Loucy (cell line): ENCODE measurements at regions not wholly inside any gene's neighbourhood (a gene's known extent, or its start where the extent isn't known, plus 50 kb on each side); places are given as distances from the start of the nearest gene placed in this dataset.

Source experiments
- H2AFZ ChIP-seq: fragments of 200-600 bp; sonication (generic); 2 replicates; pipeline ENCODE4 v1.6.0; 2016; ENCODE audit warnings: antibody characterized with exemption, mild to moderate bottlenecking, low read length, moderate library complexity
- H3F3A ChIP-seq: fragments of 200-600 bp; 2 replicates; pipeline ENCODE4 v1.6.0; 2016; ENCODE audit warnings: antibody characterized with exemption, low read depth, mild to moderate bottlenecking
- H3K27me3 ChIP-seq: fragments of 200-600 bp; sonication (generic); 2 replicates; pipeline ENCODE4 v1.6.1; 2014; ENCODE audit warnings: low read length, mild to moderate bottlenecking; ENCODE audit not compliant: insufficient read depth, poor library complexity, severe bottlenecking
- H3K36me3 ChIP-seq: fragments of 200-600 bp; sonication (generic); 2 replicates; pipeline ENCODE4 v1.6.1; 2016; ENCODE audit warnings: low read length; ENCODE audit not compliant: insufficient read depth
- H3K4me1 ChIP-seq: fragments of 200-600 bp; sonication (generic); 2 replicates; pipeline ENCODE4 v1.5.1; 2014; ENCODE audit warnings: low read length, mild to moderate bottlenecking; ENCODE audit not compliant: insufficient read depth, poor library complexity, severe bottlenecking
- H3K4me2 ChIP-seq: fragments of 200-600 bp; sonication (generic); 2 replicates; pipeline ENCODE4 v1.6.0; 2014; ENCODE audit warnings: antibody characterized with exemption, low read length, low read depth, mild to moderate bottlenecking; ENCODE audit not compliant: poor library complexity, severe bottlenecking
- H3K4me3 ChIP-seq: fragments of 200-600 bp; sonication (generic); 2 replicates; pipeline ENCODE4 v1.5.1; 2014; ENCODE audit warnings: low read length, mild to moderate bottlenecking, mixed read lengths; ENCODE audit not compliant: poor library complexity, severe bottlenecking
- H3K79me2 ChIP-seq: fragments of 200-600 bp; sonication (generic); 2 replicates; pipeline ENCODE4 v1.6.1; 2014; ENCODE audit warnings: low read length; ENCODE audit not compliant: insufficient read depth
- H3K9ac ChIP-seq: fragments of 200-600 bp; sonication (generic); 2 replicates; pipeline ENCODE4 v1.6.0; 2014; ENCODE audit warnings: mild to moderate bottlenecking, low read depth, low read length, moderate library complexity; ENCODE audit not compliant: poor library complexity, severe bottlenecking
- H3K9me2 ChIP-seq: fragments of 200-600 bp; sonication (generic); replicated peaks from 2 replicates; pipeline ENCODE4 v1.6.1; 2016; ENCODE audit warnings: low read depth, low read length, mixed read lengths
- H3K9me3 ChIP-seq: fragments of 200-600 bp; sonication (generic); 2 replicates; pipeline ENCODE4 v1.6.1; 2014; ENCODE audit warnings: mild to moderate bottlenecking, antibody characterized with exemption, low read length, low read depth; ENCODE audit not compliant: insufficient read depth
- H4K20me1 ChIP-seq: fragments of 200-600 bp; sonication (generic); 2 replicates; pipeline ENCODE4 v1.6.0; 2014; ENCODE audit warnings: antibody characterized with exemption, low read length, mild to moderate bottlenecking; ENCODE audit not compliant: insufficient read depth, poor library complexity, severe bottlenecking
- EZH2phosphoT487 ChIP-seq: fragments of 200-600 bp; IDR thresholded peaks from 2 replicates; pipeline ENCODE4 v1.6.1; 2018; ENCODE audit warnings: antibody characterized with exemption, mild to moderate bottlenecking, moderate library complexity, borderline replicate concordance
- TF ChIP-seq, protein P1 (sequence below): fragments of 200-600 bp; sonication (generic); conservative IDR thresholded peaks from 2 replicates; pipeline ENCODE4 v1.5.1; 2014; ENCODE audit warnings: mild to moderate bottlenecking, antibody characterized with exemption, low read length

DNA sequence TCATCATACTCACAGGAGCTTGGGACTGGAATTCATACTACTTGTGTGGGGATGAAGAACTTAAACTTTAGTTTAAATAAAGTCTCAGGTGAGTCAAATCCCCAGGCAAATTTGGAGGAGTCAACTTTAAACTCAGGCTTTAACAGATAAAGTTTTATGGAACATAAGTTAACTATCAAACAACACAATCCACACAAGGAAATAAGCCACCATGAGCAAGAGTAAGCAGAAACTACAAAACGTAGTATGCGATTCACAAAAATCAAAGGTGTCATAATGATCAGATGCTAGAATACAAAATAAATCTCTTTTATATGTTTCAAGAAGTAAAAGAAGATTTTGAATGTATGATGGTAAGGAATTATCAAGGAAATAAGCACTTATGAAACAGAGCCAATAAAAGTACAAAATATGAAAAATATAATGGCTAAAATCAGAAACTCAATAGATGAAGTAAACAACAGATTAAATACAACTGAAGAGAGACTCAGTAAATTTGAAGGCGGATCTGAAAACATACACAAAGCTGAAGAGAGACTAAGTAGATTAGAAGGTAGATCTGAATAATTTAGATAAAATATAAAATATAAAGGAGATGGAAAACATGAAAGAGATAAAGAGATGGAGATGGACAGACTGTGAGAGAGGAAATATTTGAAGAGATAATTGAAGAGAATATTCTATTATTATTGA lies 97.5 kb upstream of the TWIST2 start:
- Histone ChIP-seq H3K36me3 (no peaks in the 10 kb centered on the region), H3K27me3 (no peaks in the 10 kb centered on the region), H3K9me3 (no peaks in the 10 kb centered on the region; the same call in 1 of the 2 replicates), H3K9me2 (no peaks in the 10 kb centered on the region), H3K9ac (no peak overlapping the region), H3K4me3 (no peak overlapping the region), H3K4me2 (no peak overlapping the region), H4K20me1 (no peaks in the 10 kb centered on the region), H2AFZ (no peak overlapping the region), H3K4me1 (no peaks in the 10 kb centered on the region), H3F3A (no peaks in the 10 kb centered on the region), H3K79me2 (no peaks in the 10 kb centered on the region)
- TF ChIP-seq, protein P1, sequence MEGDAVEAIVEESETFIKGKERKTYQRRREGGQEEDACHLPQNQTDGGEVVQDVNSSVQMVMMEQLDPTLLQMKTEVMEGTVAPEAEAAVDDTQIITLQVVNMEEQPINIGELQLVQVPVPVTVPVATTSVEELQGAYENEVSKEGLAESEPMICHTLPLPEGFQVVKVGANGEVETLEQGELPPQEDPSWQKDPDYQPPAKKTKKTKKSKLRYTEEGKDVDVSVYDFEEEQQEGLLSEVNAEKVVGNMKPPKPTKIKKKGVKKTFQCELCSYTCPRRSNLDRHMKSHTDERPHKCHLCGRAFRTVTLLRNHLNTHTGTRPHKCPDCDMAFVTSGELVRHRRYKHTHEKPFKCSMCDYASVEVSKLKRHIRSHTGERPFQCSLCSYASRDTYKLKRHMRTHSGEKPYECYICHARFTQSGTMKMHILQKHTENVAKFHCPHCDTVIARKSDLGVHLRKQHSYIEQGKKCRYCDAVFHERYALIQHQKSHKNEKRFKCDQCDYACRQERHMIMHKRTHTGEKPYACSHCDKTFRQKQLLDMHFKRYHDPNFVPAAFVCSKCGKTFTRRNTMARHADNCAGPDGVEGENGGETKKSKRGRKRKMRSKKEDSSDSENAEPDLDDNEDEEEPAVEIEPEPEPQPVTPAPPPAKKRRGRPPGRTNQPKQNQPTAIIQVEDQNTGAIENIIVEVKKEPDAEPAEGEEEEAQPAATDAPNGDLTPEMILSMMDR: no peak
- no peak for TF ChIP-seq EZH2phosphoT487

DNA sequence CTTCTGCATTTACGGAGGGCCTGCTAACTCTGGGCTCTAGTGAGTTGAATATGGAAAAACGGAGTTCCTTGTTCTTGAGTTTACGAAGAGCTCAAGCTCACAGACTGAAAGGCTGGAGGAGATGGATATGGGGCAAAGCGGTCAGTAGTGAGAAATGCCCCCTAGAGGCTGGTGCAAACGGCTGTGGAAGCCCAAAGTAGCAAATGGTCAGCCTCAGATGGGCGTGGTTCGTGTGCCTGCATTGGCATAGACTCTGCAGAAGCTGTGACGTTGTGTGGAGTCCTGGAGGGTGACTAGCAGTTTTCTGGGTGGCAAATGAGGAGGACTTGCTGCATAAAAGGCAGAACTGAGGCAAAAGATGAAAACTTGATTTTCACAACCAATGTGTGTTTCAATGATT lies 93.6 kb upstream of the TWIST2 start:
- Histone ChIP-seq H3K4me1 (no peaks in the 10 kb centered on the region), H3K36me3 (no peaks in the 10 kb centered on the region), H3K4me2 (no peak overlapping the region), H3K79me2 (no peaks in the 10 kb centered on the region), H3K9me2 (no peaks in the 10 kb centered on the region), H4K20me1 (no peaks in the 10 kb centered on the region), H3F3A (no peaks in the 10 kb centered on the region), H3K9me3 (no peaks in the 10 kb centered on the region), H2AFZ (no peak overlapping the region), H3K4me3 (no peak overlapping the region), H3K9ac (no peak overlapping the region), H3K27me3 (no peaks in the 10 kb centered on the region)
- TF ChIP-seq, protein P1: 0 out of 2 replicates have a peak, but pooled peaks have one; percentile 9
- no peak for TF ChIP-seq EZH2phosphoT487

DNA sequence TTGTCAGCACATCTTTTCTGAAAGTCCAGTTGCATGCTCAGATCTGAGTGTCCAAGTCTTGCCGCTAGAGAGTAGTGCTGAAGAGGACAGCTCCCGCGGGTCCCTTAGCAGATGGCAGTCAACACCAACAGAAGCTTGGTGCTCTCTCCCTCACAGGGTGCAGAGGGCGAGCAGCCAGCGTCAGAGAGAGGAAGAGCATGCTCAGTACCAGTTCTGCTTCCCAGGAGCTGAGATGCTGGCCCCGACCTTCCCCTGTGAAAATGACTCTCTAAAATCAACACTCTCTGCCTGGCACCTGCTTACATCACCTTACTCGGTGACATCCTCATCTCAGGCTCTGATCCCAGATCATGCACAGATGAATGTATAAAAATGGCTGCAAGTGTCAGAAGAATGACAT lies 86.0 kb upstream of the TWIST2 start:
- TF ChIP-seq EZH2phosphoT487: no peak
- TF ChIP-seq, protein P1: no peak

More for the DNA sequence above, 86.0 kb upstream of the TWIST2 start:
- Histone ChIP-seq H3K4me3 (no peak overlapping the region), H3K4me2 (no peak overlapping the region), H2AFZ (no peak overlapping the region), H3K4me1 (no peaks in the 10 kb centered on the region), H3K9me2 (no peaks in the 10 kb centered on the region), H3K9ac (no peak overlapping the region), H4K20me1 (no peaks in the 10 kb centered on the region), H3K79me2 (no peaks in the 10 kb centered on the region), H3K9me3 (no peaks in the 10 kb centered on the region), H3F3A (no peaks in the 10 kb centered on the region), H3K36me3 (no peaks in the 10 kb centered on the region), H3K27me3 (no peaks in the 10 kb centered on the region)
